Cardiac muscle cell (in vitro differentiated cells and primary cell): ENCODE measurements at regions not wholly inside any gene's neighbourhood (a gene's known extent, or its start where the extent isn't known, plus 50 kb on each side); places are given as distances from the start of the nearest gene placed in this dataset.

Source experiments
- DNase-seq, 2 donors: peaks; one replicate each; pipeline versions ENCODE4 v3.0.0 to v3.0.0-alpha.2; 2010 to 2017; ENCODE audit warnings: low read depth in 1 of 2, low spot score in 1 of 2
- H3K27ac ChIP-seq: fragments of 200-600 bp; sonication (generic); 2 replicates; pipeline ENCODE4 v1.5.1; 2016
- H3K27me3 ChIP-seq: fragments of 200-600 bp; sonication (generic); 2 replicates; pipeline ENCODE4 v1.6.0; 2016; ENCODE audit warnings: control low read depth
- H3K36me3 ChIP-seq: fragments of 200-600 bp; sonication (generic); 2 replicates; pipeline ENCODE4 v1.5.1; 2016; ENCODE audit warnings: control low read depth
- H3K4me1 ChIP-seq: fragments of 200-600 bp; sonication (generic); 2 replicates; pipeline ENCODE4 v1.8.1; 2017; ENCODE audit warnings: low read depth, mild to moderate bottlenecking, mixed run types
- H3K4me3 ChIP-seq: fragments of 200-600 bp; sonication (generic); 2 replicates; pipeline ENCODE4 v1.5.1; 2016; ENCODE audit warnings: mild to moderate bottlenecking
- H3K9me3 ChIP-seq: fragments of 200-600 bp; sonication (generic); 2 replicates; pipeline ENCODE4 v1.5.1; 2017; ENCODE audit warnings: low read depth, mild to moderate bottlenecking, control low read depth
- TF ChIP-seq, protein P1 (sequence below): IDR thresholded peaks from 2 replicates; pipeline ENCODE4 v1.5.1; 2012; ENCODE audit warnings: low read depth, mild to moderate bottlenecking, low read length

DNA sequence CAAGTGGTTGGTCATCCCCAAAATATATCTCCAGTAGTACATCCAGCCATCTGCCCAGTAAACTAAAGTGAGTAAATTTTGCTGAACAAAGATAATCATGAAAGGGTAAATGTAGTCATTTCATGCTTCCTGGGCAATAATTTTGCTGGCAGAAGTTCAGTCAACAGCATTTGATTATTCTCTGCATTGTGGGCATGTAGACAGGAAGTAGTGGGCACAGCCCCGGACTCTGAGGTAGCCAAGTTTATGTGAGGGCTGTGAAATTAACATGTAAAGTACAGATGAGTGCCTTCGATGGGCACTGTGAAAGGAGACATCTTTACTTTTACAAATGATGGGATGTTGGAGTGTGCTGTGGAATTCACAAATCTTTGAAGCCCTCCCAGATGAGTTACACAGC lies 312.2 kb upstream of the MTNR1B start:
- Histone ChIP-seq H3K36me3 (no peaks in the 10 kb centered on the region), H3K27me3 (no peaks in the 10 kb centered on the region), H3K27ac (no peak overlapping the region), H3K9me3 (no peaks in the 10 kb centered on the region), H3K4me3 (no peak overlapping the region), H3K4me1 (no peaks in the 10 kb centered on the region)
- DNase-seq, result no peak
- TF ChIP-seq, protein P1, sequence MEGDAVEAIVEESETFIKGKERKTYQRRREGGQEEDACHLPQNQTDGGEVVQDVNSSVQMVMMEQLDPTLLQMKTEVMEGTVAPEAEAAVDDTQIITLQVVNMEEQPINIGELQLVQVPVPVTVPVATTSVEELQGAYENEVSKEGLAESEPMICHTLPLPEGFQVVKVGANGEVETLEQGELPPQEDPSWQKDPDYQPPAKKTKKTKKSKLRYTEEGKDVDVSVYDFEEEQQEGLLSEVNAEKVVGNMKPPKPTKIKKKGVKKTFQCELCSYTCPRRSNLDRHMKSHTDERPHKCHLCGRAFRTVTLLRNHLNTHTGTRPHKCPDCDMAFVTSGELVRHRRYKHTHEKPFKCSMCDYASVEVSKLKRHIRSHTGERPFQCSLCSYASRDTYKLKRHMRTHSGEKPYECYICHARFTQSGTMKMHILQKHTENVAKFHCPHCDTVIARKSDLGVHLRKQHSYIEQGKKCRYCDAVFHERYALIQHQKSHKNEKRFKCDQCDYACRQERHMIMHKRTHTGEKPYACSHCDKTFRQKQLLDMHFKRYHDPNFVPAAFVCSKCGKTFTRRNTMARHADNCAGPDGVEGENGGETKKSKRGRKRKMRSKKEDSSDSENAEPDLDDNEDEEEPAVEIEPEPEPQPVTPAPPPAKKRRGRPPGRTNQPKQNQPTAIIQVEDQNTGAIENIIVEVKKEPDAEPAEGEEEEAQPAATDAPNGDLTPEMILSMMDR, result no peak

DNA sequence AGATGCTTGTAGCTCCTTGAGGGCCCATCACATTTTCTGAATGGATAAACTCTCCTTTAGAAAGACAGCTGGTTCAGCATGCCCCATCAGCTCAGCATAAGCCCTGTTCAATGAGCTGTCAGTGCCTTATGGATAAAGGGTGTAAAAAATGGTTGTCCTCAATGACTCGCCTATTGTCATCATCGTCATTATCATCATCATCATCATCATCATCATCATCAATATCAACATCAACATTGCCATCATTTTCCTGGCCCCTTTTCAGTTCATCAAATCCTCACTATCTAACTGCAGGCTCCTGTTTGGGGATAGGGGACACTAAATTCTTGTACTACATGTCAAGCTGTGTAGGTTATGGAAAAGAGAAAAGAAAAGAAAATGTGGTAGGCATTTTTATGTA lies 310.7 kb upstream of the MTNR1B start:
- Histone ChIP-seq H3K4me3 (no peak overlapping the region), H3K9me3 (no peaks in the 10 kb centered on the region), H3K27me3 (no peaks in the 10 kb centered on the region), H3K36me3 (no peaks in the 10 kb centered on the region), H3K4me1 (no peaks in the 10 kb centered on the region), H3K27ac (no peak overlapping the region)
- TF ChIP-seq, protein P1, result no peak
- DNase-seq, result no peak

DNA sequence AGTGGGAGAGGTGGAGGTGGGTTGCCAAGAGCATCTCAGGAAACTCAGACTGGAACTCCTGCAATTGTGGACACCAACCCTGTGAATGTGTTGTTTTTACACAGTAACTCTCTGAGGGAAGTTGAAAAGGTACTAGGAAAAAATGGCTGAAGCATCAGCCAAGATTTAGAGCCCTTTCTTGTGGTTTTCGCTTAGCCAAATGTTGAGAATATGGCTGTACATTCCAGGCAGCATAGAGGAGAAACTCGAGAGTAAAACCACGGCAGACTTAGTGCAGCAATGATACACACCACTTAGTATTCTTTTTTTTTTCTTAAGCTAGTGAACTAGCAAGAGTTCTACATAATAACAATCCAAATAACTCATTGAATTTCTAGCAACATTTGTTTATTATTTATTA lies 309.7 kb upstream of the MTNR1B start:
- no peak overlapping the region for H3K27ac ChIP-seq
- H3K36me3 ChIP-seq, result no peaks in the 10 kb centered on the region
- H3K4me1 ChIP-seq, result no peaks in the 10 kb centered on the region
- H3K4me3 ChIP-seq, result no peak overlapping the region
- no peak for DNase-seq
- TF ChIP-seq, protein P1, result no peak
- H3K27me3 ChIP-seq, result no peaks in the 10 kb centered on the region
- H3K9me3 ChIP-seq, result no peaks in the 10 kb centered on the region

DNA sequence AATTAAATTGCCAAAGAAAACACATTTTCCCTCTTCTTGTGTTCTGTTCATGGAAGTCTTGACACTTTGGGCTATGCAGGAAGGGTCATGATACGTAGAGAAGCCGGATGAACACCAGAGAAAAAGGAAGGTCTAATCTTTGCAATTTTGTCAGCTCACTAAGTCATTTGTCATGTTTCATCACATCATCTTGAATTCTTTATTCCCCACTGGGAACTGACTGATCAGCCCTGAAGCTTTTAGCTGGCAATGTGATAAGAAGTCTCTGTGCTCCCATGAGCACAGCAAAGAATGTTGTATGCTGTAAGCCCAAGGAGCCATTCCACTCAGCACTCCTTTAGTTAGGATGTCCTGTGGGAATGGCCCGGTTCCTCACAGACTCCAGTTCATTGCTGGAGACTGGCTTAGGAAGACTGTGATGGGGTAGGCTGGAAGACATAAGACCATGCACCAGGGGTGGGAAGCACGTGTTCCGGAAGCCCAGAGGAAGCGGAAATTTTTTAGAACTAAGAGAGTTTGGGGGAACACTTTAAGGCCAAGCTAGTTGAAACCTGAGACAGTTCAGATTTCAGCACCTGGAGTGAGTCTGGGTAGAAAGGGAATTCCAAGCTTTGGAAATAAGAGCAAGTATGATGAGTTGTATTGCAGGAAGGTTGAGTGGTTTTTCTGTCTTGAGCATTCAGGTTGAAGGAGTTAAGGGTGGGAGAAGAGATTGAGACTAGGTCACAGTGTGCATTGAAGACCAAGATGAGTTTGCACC lies 306.7 kb upstream of the MTNR1B start:
- H3K9me3 ChIP-seq, result no peaks in the 10 kb centered on the region
- H3K36me3 ChIP-seq, result no peaks in the 10 kb centered on the region
- no peak overlapping the region for H3K4me3 ChIP-seq
- no peak overlapping the region for H3K27ac ChIP-seq
- TF ChIP-seq, protein P1, result no peak
- H3K27me3 ChIP-seq, result no peaks in the 10 kb centered on the region
- no peaks in the 10 kb centered on the region for H3K4me1 ChIP-seq
- no peak for DNase-seq

DNA sequence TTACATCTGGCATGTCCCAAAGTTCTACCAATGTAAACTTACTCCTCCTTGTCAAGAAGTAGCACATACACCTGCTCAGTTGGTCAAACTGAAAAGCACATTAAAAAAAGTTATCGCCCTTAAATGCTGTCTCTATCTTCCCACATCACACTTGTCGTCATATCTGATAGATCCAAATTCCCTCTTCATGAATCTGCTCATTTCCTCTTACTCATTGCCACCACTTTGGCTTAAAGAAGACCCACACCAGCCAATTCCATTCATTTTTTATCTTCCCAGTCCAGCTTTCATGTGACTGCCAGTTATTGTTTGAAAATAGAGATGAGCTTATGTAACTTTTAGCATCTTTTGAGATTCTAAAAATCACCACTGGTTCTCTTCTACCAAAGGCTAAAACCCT lies 305.9 kb upstream of the MTNR1B start:
- Histone ChIP-seq H3K4me3 (no peak overlapping the region), H3K27ac (no peak overlapping the region), H3K36me3 (no peaks in the 10 kb centered on the region), H3K4me1 (no peaks in the 10 kb centered on the region), H3K9me3 (no peaks in the 10 kb centered on the region), H3K27me3 (no peaks in the 10 kb centered on the region)
- no peak for DNase-seq
- TF ChIP-seq, protein P1, result no peak
